ENCODE measurements at regions not wholly inside any gene's neighbourhood (a gene's known extent, or its start where the extent isn't known, plus 50 kb on each side); places are given as distances from the start of the nearest gene placed in this dataset.

DNA sequence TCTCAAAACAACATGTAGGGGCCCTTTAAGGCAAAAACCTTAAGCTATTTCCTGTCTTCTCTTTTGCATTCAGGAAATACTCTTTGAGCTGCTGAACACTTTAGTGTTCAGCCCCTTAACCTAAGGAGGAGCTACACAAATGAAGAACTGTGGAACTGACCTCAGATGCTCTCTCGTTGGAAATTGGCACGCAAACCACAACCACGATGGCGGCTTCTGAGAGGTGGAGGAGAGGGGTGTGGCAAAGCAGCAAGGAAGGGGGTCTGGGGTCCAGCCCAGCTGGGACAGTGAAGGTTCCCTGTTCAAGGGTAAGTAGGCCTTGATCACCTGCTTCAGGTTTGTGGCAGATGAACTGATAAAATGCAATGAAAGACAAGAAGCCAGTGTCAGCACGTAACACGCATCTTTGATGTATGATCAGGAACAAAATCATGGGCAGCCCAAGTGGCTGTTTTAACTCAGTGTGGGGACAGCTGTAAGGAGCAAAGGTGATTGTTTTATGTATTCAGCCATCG is 291.6 kb upstream of the TNRC6C start:
- TF ChIP-seq, protein P1, sequence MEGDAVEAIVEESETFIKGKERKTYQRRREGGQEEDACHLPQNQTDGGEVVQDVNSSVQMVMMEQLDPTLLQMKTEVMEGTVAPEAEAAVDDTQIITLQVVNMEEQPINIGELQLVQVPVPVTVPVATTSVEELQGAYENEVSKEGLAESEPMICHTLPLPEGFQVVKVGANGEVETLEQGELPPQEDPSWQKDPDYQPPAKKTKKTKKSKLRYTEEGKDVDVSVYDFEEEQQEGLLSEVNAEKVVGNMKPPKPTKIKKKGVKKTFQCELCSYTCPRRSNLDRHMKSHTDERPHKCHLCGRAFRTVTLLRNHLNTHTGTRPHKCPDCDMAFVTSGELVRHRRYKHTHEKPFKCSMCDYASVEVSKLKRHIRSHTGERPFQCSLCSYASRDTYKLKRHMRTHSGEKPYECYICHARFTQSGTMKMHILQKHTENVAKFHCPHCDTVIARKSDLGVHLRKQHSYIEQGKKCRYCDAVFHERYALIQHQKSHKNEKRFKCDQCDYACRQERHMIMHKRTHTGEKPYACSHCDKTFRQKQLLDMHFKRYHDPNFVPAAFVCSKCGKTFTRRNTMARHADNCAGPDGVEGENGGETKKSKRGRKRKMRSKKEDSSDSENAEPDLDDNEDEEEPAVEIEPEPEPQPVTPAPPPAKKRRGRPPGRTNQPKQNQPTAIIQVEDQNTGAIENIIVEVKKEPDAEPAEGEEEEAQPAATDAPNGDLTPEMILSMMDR (IDR thresholded peaks at IDR 0.05) = no peak
- TF ChIP-seq POLR2A (IDR thresholded peaks at IDR 0.05) = no peak
- TF ChIP-seq EP300 (IDR thresholded peaks at IDR 0.05; ENCODE audit: low read depth) = no peak
- TF ChIP-seq POLR2AphosphoS5 (IDR thresholded peaks at IDR 0.05) = no peak

Data from transverse colon (tissue), 4 donors.